Fibroblast of peridontal ligament (primary cell): ENCODE measurements at regions not wholly inside any gene's neighbourhood (a gene's known extent, or its start where the extent isn't known, plus 50 kb on each side); places are given as distances from the start of the nearest gene placed in this dataset.
"Not testable (repeated sequence)": the region's sequence is repeated elsewhere in the genome, so short reads cannot be mapped to it uniquely, and the experiment has no call there.

Experiments used
- DNase-seq: peaks from one replicate; pipeline ENCODE4 v3.0.0-alpha.2; 2010; ENCODE audit errors: extremely low read depth

- peak; percentile 70 for DNase-seq
These were observed 163.7 kb downstream of the ESM1 start for GRCh38 chr5:54821445-54822323.

- DNase-seq: peak; percentile 84
These were observed 164.9 kb downstream of the ESM1 start for GRCh38 chr5:54820346-54821134.

DNA sequence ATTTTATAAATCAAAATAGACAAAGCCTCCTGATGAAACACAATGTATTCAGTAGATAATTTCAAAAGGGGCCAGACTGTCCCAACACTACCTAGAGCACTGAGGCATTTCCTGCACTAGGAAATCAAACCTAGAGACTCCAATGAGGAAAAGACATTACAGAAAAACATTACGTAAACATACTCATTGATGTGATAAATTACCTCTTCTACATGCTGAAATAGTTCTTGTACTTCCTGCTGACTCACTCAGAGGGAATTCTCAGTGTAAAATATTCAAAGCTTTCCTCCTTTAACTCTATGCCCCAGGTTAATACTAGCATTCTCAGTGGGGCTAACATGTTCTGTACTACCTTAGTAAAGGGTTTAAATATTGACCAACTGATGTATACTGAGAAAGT lies 178.0 kb downstream of the ESM1 start:
- DNase-seq: peak; percentile 50

DNA sequence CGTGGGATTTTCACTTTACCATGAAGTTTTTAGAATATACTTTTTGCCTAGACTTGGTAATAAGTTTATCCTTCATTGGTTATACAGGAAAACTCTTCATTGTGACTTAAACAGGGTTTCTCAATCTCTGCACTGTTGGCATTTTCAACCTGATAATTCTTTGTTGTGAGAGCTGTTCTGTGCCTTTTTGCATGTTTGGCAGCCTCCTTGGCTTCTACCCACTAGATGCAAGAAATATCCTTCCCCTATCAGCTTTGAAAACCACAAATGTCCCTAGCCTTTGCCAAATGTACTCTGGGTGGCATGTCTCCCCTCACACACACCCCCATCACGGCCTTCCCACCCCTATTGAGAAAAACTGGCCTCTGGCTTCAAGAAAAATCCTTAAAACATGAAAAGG lies 180.9 kb downstream of the ESM1 start:
- DNase-seq: peak; percentile 34

DNA sequence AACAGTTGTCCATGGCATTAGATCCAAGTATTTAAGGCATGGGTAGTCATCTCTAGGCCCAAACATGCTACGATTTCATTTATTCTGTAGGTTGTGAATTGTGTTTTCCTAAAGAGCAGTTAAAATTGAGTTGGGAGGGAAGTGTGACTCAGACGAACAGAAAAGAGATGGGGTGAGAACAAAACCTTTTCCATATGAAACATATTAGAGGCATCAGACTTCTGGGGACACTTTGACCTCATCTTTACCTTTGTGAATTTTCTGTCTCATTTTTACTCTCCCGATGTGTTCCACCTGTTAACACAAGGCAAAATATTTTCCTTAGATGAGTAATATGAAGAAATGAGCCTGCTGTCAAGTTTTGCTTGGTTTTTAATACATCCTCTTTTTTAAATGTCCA lies 181.3 kb downstream of the ESM1 start:
- no peak for DNase-seq

DNA sequence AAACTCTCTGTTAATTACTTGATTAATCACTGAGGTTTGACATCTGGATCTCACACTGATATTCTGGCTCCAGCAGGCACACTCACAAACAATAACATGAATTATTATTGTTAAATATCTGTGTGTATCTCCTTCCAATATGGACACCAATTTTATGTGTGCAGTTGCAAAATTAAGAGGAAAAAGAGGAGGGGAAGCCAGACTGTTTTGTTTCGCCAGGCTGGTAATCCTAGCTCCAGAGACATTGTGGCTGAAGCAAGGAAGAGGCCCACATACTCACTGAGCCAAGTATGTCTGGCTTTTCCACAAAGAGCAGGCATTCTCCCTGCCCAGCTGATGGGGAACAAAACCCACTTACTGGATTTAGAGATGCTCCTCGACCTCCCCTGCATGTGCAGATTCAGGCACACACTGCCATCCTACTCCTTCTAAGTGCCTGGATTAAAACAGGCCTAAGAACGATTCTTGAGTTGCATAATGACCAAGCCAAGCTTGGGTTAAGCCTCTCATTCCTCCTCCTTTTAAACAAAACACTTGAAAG lies 181.9 kb downstream of the ESM1 start:
- DNase-seq: peak; percentile 67

GRCh38 chr5:54799645-54800044 lies 185.7 kb downstream of the ESM1 start:
- DNase-seq: no peak

- DNase-seq: no peak
These were observed 189.6 kb downstream of the ESM1 start for GRCh38 chr5:54795777-54796176.

DNA sequence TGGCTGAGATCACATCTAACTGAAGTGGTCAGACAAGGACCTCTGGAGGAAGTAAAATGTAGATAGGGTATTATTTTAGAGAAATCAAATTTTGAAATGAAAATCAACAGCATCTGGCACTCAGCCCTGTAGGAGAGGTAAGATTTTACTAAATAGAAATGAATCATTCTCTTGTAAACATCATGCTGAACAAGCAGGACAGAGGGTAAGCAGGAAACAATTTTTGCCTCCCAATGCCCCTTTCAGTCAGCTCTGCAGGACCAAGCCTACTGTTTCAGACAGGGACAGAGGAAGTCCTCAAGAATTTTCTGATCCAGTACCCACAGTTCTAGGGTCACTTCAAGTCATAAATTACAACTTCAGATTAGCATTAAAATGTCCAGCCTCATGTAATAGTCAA lies 190.1 kb downstream of the ESM1 start:
- no peak for DNase-seq

GRCh38 chr5:54794135-54794975 lies 191.0 kb downstream of the ESM1 start:
- no peak for DNase-seq

- DNase-seq: peak; percentile 91
These were observed 191.8 kb downstream of the ESM1 start for GRCh38 chr5:54793468-54794134.

DNA sequence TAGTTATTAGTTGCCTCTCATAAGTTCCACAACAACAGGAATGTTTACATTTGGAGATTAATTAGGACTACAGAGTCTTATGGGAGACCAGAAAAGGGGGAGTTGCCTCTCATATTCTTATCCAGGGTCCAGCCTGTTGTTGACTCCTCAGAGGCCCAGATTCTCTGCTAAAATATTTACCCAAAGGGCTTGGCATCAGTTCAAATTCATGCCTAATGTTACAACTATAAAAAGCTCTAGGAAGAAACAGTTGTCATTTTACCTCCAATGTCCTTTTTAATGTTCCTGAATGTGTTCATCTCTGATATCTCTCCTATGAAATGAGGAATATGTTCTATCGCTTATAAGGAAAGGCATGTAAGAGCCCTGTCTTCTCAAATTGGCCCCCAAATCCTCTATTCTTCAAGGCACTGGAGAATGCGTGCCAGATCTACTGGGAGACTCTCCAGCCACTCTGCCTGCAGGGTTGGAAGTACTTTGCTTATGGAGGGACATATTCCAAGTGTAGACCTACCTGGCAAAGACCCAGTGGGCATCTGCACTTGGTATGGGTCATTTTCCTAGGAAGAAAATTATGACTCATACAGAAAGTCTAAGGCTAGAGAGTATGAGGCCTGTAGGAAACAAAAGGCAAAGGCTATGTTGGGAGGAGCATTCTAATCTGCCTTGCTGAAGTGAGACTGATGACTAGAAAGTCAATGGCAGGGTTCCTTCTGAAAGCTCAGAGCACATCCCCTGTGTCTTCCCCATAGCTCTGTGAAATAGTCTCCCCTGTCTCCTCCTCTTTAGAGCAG lies 192.6 kb downstream of the ESM1 start:
- DNase-seq: peak; percentile 70

DNA sequence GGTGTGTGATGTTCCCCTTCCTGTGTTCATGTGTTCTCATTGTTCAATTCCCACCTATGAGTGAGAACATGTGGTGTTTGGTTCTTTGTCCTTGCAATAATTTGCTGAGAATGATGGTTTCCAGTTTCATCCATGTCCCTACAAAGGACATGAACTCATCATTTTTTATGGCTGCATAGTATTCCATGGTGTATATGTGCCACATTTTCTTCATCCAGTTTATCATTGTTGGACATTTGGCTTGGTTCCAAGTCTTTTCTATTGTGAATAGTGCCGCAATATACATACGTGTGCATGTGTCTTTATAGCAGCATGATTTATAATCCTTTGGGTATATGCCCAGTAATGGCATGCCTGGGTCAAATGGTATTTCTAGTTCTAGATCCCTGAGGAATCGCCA lies 197.5 kb downstream of the ESM1 start:
- not testable (repeated sequence) for DNase-seq

- peak; percentile 48 for DNase-seq
These were observed 199.4 kb downstream of the ESM1 start for GRCh38 chr5:54785729-54786591.

GRCh38 chr5:54778783-54779182 lies 206.6 kb downstream of the ESM1 start:
- no peak for DNase-seq

GRCh38 chr5:54775645-54776044 lies 209.7 kb downstream of the ESM1 start:
- DNase-seq: no peak

- DNase-seq: peak; percentile 18
These were observed 210.9 kb downstream of the ESM1 start for GRCh38 chr5:54774281-54775170.

DNA sequence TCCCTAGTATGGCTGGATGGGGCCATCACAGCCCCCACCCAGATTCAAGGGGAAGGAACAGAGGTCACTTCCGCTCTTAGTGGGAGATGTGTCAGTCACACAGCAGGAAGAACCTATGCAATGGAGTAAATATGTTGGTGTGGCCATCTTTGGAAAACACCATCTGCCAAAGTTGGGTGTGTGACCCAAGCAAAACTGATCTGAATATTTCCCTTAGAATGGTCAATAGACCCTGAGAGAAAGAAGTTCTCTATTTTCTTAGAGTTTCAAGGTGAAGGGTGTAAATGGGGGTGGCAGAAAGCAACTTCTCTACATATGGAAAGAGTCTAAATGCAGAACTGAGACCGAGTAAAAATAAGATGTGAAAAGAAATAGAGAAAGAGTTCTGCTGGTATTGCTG lies 212.7 kb downstream of the ESM1 start:
- no peak for DNase-seq
